ENCODE measurements at regions not wholly inside any gene's neighbourhood (a gene's known extent, or its start where the extent isn't known, plus 50 kb on each side); places are given as distances from the start of the nearest gene placed in this dataset.

- TF ChIP-seq POLR2AphosphoS5 (IDR thresholded peaks at IDR 0.05; ENCODE audit: low read depth, low read length) (no peak), TAF1 (IDR thresholded peaks at IDR 0.05; ENCODE audit: borderline replicate concordance, insufficient read depth, low read length) (no peak), SIN3A (IDR thresholded peaks at IDR 0.05; ENCODE audit: borderline replicate concordance, insufficient read depth, low read length) (no peak)
Observed at GRCh38 chr18:70622622-70623419, 334.0 kb downstream of the SOCS6 start.

Data from PFSK-1 (cell line).